ENCODE measurements at regions not wholly inside any gene's neighbourhood (a gene's known extent, or its start where the extent isn't known, plus 50 kb on each side); places are given as distances from the start of the nearest gene placed in this dataset.

DNA sequence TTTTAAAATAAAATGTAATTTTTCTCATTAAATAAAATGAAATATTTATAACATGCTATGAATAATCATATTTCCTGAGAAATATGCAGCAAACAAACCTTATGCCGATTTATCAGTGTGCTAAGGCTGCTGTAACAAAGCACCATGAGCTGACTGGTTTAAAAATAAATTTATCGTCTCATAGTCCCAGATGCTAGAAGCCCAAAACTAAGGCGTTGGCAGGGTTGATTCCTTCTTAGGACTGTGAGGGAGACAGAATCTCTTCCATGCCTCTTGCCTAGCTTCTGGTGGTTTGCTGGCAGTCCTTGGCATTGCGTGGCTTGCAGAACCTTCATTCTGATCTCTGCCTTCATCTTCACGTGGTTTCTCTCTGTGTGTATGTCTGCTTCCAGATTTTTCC lies 740.3 kb downstream of the OTOL1 start:
- Histone ChIP-seq H3K36me3 (replicated peaks in 1 of 2; ENCODE audit: control insufficient read depth in 1 of 2, insufficient read depth in 2 of 2, low read length in 2 of 2) (no peaks in the 10 kb centered on the region), H3K4me2 (replicated peaks; ENCODE audit: extremely low read depth, low read length, poor library complexity, severe bottlenecking) (no peak overlapping the region), H4K20me1 (ENCODE audit: insufficient read depth, low read length) (no peaks in the 10 kb centered on the region), H3K79me2 (ENCODE audit: insufficient read depth, low read length) (no peaks in the 10 kb centered on the region), H3K27me3 (ENCODE audit: control insufficient read depth in 2 of 2, insufficient read depth in 2 of 2, low read length in 2 of 2) (no peaks in the 10 kb centered on the region), H2AFZ (ENCODE audit: insufficient read depth, low read depth, low read length, poor library complexity, severe bottlenecking) (no peak overlapping the region), H3K9me3 (replicated peaks in 1 of 2; ENCODE audit: control insufficient read depth in 1 of 2, insufficient read depth in 1 of 2, low read length in 2 of 2) (no peaks in the 10 kb centered on the region), H3K9ac (ENCODE audit: insufficient read depth, low read length, poor library complexity, severe bottlenecking) (no peak overlapping the region), H3K4me1 (ENCODE audit: control insufficient read depth in 1 of 2, insufficient read depth in 2 of 2, low read length in 2 of 2) (no peaks in the 10 kb centered on the region), H3K4me3 (replicated peaks in 1 of 3; ENCODE audit: low read depth in 2 of 3, low read length in 3 of 3) (no peak overlapping the region), H3K27ac (ENCODE audit: low read depth in 1 of 2, low read length in 2 of 2) (no peak overlapping the region)
- WGBS (ENCODE audit: insufficient coverage), result 100% methylated on average over 2 of the region's 5 CpGs
- Mint-ChIP-seq H3K4me3 (no peak overlapping the region), H3K9me3 (peaks cover 0 to 3% (median 0%) of the 10 kb centered on the region in 7 donors), H3K4me1 (no peaks in the 10 kb centered on the region), H3K27me3 (ENCODE audit: low read depth in 3 of 3) (no peaks in the 10 kb centered on the region), H3K27ac (no peak overlapping the region), H3K36me3 (no peaks in the 10 kb centered on the region)
- no peak for DNase-seq
- intact Hi-C loops (cut with micrococcal nuclease), result no loop called here
- TF ChIP-seq, protein P1, sequence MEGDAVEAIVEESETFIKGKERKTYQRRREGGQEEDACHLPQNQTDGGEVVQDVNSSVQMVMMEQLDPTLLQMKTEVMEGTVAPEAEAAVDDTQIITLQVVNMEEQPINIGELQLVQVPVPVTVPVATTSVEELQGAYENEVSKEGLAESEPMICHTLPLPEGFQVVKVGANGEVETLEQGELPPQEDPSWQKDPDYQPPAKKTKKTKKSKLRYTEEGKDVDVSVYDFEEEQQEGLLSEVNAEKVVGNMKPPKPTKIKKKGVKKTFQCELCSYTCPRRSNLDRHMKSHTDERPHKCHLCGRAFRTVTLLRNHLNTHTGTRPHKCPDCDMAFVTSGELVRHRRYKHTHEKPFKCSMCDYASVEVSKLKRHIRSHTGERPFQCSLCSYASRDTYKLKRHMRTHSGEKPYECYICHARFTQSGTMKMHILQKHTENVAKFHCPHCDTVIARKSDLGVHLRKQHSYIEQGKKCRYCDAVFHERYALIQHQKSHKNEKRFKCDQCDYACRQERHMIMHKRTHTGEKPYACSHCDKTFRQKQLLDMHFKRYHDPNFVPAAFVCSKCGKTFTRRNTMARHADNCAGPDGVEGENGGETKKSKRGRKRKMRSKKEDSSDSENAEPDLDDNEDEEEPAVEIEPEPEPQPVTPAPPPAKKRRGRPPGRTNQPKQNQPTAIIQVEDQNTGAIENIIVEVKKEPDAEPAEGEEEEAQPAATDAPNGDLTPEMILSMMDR (IDR thresholded peaks at IDR 0.05), result no peak

DNA sequence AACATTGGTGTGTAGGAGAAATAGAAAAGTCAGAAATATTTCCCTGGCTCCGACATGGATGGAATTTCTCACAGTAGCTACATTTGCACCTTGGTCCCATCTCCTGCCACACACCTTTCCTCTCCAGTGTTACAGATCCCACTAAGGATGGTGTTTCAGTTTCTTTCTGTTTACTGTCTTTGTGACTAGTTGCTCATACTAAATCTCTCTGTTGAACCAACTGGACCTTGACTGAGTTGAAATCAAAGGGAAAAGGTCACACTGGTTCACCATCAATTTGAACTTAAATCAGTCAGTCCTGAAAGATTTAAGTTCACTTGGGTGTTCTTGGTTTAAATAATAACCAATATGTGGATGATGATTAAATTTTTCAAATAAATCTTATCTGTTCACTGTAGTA lies 754.2 kb downstream of the OTOL1 start:
- Mint-ChIP-seq H3K4me3 (no peak overlapping the region), H3K27me3 (ENCODE audit: low read depth in 3 of 3) (no peaks in the 10 kb centered on the region), H3K36me3 (no peaks in the 10 kb centered on the region), H3K9me3 (peaks cover 0 to 13% (median 7%) of the 10 kb centered on the region in 7 donors), H3K27ac (no peak overlapping the region), H3K4me1 (no peaks in the 10 kb centered on the region)
- H3K4me2 ChIP-seq (replicated peaks; ENCODE audit: extremely low read depth, low read length, poor library complexity, severe bottlenecking), result no peak overlapping the region
- H3K27me3 ChIP-seq (ENCODE audit: control insufficient read depth in 2 of 2, insufficient read depth in 2 of 2, low read length in 2 of 2), result no peaks in the 10 kb centered on the region
- no peak overlapping the region for H3K9ac ChIP-seq (ENCODE audit: insufficient read depth, low read length, poor library complexity, severe bottlenecking)
- H3K4me1 ChIP-seq (ENCODE audit: control insufficient read depth in 1 of 2, insufficient read depth in 2 of 2, low read length in 2 of 2), result no peaks in the 10 kb centered on the region
- H3K9me3 ChIP-seq (replicated peaks in 1 of 2; ENCODE audit: control insufficient read depth in 1 of 2, insufficient read depth in 1 of 2, low read length in 2 of 2), result peaks cover 5 to 6% of the 10 kb centered on the region in 2 donors
- no peaks in the 10 kb centered on the region for H4K20me1 ChIP-seq (ENCODE audit: insufficient read depth, low read length)
- H2AFZ ChIP-seq (ENCODE audit: insufficient read depth, low read depth, low read length, poor library complexity, severe bottlenecking), result no peak overlapping the region
- no peaks in the 10 kb centered on the region for H3K36me3 ChIP-seq (replicated peaks in 1 of 2; ENCODE audit: control insufficient read depth in 1 of 2, insufficient read depth in 2 of 2, low read length in 2 of 2)
- H3K27ac ChIP-seq (ENCODE audit: low read depth in 1 of 2, low read length in 2 of 2), result no peak overlapping the region
- H3K79me2 ChIP-seq (ENCODE audit: insufficient read depth, low read length), result no peaks in the 10 kb centered on the region
- WGBS (ENCODE audit: insufficient coverage), result no CpG with 5 or more reads among the region's 1 CpG
- intact Hi-C loops (cut with micrococcal nuclease), result no loop called here
- no peak overlapping the region for H3K4me3 ChIP-seq (replicated peaks in 1 of 3; ENCODE audit: low read depth in 2 of 3, low read length in 3 of 3)
- DNase-seq, result no peak
- TF ChIP-seq, protein P1 (IDR thresholded peaks at IDR 0.05), result no peak

Measured in CD14-positive monocyte (primary cell).